WERI-Rb-1 (cell line): ENCODE measurements at regions not wholly inside any gene's neighbourhood (a gene's known extent, or its start where the extent isn't known, plus 50 kb on each side); places are given as distances from the start of the nearest gene placed in this dataset.
"Not testable (repeated sequence)": the region's sequence is repeated elsewhere in the genome, so short reads cannot be mapped to it uniquely, and the experiment has no call there.

Source experiments
- DNase-seq: peaks from one replicate; pipeline ENCODE4 v3.0.0-alpha.2; 2020
- H3K27ac ChIP-seq: fragments of 250-450 bp; sonication (Bioruptor Pico); 2 replicates; pipeline ENCODE4 v1.5.1; 2020; ENCODE audit warnings: mild to moderate bottlenecking, moderate library complexity
- H3K27me3 ChIP-seq: fragments of 250-450 bp; sonication (Bioruptor Pico); 2 replicates; pipeline ENCODE4 v1.5.1; 2021; ENCODE audit warnings: mild to moderate bottlenecking, low read depth, moderate library complexity; ENCODE audit not compliant: insufficient read depth, severe bottlenecking
- H3K36me3 ChIP-seq: fragments of 250-450 bp; sonication (Bioruptor Pico); 2 replicates; pipeline ENCODE4 v1.5.1; 2020; ENCODE audit warnings: mild to moderate bottlenecking, moderate library complexity
- H3K4me3 ChIP-seq: 2 replicates; pipeline ENCODE4 v1.5.1; 2011; ENCODE audit warnings: low read depth, mild to moderate bottlenecking, control low read depth, low read length
- H3K9me3 ChIP-seq: fragments of 250-450 bp; sonication (Bioruptor Pico); 2 replicates; pipeline ENCODE4 v1.5.1; 2021; ENCODE audit warnings: mild to moderate bottlenecking, moderate library complexity; ENCODE audit not compliant: severe bottlenecking
- CTCF ChIP-seq: IDR thresholded peaks from 2 replicates; pipeline ENCODE4 v1.5.1; 2011; ENCODE audit warnings: low read depth, mild to moderate bottlenecking, control low read depth, inconsistent platforms, low read length

DNA sequence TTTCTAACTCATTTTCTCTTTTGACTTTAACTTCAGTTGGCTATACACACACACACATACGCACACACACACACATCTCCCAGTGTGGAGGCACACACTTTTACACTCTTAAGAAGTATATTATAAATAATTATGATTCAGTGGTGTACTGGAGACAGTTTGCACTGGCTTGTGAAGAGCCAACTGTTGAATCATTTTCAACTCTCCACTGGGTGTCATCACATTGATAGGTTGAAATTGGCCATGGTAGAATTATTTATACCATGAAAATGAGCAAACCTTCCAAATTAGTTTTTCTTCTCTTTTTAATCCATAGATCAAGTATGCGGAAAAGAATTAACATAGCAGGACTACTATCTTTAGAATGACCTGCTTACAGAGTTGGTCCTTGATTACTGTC is 407.1 kb downstream of the BMP2 start:
- Histone ChIP-seq H3K27me3 (peaks cover 3% of the 10 kb centered on the region), H3K9me3 (no peaks in the 10 kb centered on the region), H3K4me3 (no peak overlapping the region), H3K27ac (no peak overlapping the region), H3K36me3 (no peaks in the 10 kb centered on the region)
- no peak for TF ChIP-seq CTCF
- no peak for DNase-seq

GRCh38 chr20:7175827-7176226 is 408.3 kb downstream of the BMP2 start:
- not testable (repeated sequence) for H3K27me3 ChIP-seq, H3K36me3 ChIP-seq, H3K27ac ChIP-seq, H3K4me3 ChIP-seq, DNase-seq, H3K9me3 ChIP-seq

GRCh38 chr20:7178004-7178403 is 410.5 kb downstream of the BMP2 start:
- Histone ChIP-seq H3K36me3 (no peaks in the 10 kb centered on the region), H3K27me3 (peaks cover 3% of the 10 kb centered on the region), H3K4me3 (no peak overlapping the region), H3K27ac (no peak overlapping the region), H3K9me3 (no peaks in the 10 kb centered on the region)
- no peak for TF ChIP-seq CTCF
- no peak for DNase-seq

DNA sequence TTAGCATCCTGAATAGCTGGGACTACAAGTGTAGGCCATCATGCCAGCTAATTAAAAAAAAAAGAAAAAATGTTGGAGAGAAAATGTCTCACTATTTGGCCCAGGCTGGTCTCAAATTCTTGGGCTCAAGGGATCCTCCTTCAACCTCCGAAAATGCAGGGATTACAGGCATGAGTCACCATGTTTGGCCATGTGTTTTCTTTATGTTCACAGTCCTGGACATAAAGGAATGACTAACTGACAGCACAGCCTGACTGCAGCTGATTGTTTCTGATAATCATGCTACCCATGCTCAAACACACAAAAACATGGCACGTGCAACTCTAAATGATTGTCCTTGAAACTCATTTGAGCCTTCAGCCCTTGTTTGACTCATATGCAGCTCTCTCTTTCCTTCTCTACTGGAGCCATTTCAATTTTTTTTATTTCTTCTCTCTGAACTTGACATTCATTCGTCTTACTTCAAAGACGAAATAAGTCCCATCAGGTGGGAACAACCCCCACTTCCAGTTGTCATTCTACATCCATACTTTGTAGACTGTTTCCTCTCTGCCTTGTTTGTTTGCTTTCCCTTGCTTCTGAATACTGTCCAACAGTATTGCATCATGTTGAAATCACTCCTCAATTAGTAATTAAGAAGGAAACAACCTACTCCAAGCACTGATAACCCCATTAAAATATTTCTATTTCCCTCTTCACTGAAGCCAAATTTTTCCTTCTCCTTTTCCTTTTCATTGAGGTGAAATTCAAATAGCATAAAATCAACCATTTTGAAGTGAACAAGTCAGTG is 413.0 kb downstream of the BMP2 start:
- Histone ChIP-seq H3K9me3 (no peaks in the 10 kb centered on the region), H3K27ac (no peak overlapping the region), H3K4me3 (no peak overlapping the region), H3K36me3 (no peaks in the 10 kb centered on the region), H3K27me3 (peaks cover 3% of the 10 kb centered on the region)
- no peak for TF ChIP-seq CTCF
- DNase-seq: no peak

DNA sequence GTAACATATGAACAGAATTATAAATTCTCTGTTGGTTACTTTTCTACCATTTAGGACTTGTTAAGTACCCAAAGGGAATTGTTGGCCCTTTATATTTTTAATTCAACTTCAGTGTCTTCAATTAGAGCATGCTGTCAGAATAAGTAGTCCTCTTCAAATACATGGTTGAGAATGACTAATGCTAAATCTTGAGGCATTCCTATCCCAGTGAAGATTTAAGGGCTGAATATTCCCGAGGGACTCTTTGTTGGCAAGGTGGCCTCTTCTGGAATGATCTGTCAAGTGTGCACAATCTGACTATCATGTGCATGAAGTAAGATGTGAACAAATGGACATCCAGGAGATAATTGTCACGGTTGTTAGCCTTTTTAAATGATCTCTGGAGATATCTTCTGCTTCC is 421.7 kb downstream of the BMP2 start:
- Histone ChIP-seq H3K4me3 (no peak overlapping the region), H3K36me3 (no peaks in the 10 kb centered on the region), H3K27me3 (no peaks in the 10 kb centered on the region), H3K9me3 (no peaks in the 10 kb centered on the region), H3K27ac (no peak overlapping the region)
- no peak for DNase-seq
- TF ChIP-seq CTCF: no peak

DNA sequence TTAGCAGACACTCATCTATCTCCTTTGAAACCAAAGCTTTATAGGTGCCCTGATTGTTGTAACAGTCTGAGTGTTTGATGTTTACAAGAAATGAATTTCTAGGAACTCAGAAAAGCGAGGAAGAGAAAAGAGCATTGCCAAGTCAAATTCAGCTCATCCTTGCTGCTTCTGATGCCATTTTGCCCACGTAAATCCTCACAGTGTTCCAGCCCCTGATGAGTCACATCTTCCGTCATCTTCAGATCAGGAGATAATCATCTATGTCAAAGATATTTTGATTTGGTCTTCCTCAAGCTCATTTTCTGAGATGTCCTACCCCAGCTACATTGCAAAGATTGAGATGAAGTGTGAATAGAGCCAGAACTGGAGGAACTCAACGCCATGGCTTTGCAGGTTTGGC is 426.2 kb downstream of the BMP2 start:
- no peaks in the 10 kb centered on the region for H3K36me3 ChIP-seq
- DNase-seq: no peak
- no peak overlapping the region for H3K4me3 ChIP-seq
- H3K9me3 ChIP-seq: no peaks in the 10 kb centered on the region
- H3K27me3 ChIP-seq: no peaks in the 10 kb centered on the region
- no peak overlapping the region for H3K27ac ChIP-seq
- no peak for TF ChIP-seq CTCF
